ENCODE measurements at regions not wholly inside any gene's neighbourhood (a gene's known extent, or its start where the extent isn't known, plus 50 kb on each side); places are given as distances from the start of the nearest gene placed in this dataset.

GRCh38 chr12:92623386-92623785 lies 79.4 kb upstream of the PLEKHG7 start:
- TF ChIP-seq GATA2 (IDR thresholded peaks at IDR 0.05; ENCODE audit: low read depth, low read length) (no peak), GATA3 (IDR thresholded peaks at IDR 0.05; ENCODE audit: low read depth, low read length) (no peak)

GRCh38 chr12:92621833-92622232 lies 81.0 kb upstream of the PLEKHG7 start:
- TF ChIP-seq GATA2 (IDR thresholded peaks at IDR 0.05; ENCODE audit: low read depth, low read length) (no peak), GATA3 (IDR thresholded peaks at IDR 0.05; ENCODE audit: low read depth, low read length) (no peak)

GRCh38 chr12:92621312-92621711 lies 81.5 kb upstream of the PLEKHG7 start:
- TF ChIP-seq GATA3 (IDR thresholded peaks at IDR 0.05; ENCODE audit: low read depth, low read length) = no peak
- no peak for TF ChIP-seq GATA2 (IDR thresholded peaks at IDR 0.05; ENCODE audit: low read depth, low read length)

- TF ChIP-seq GATA3 (IDR thresholded peaks at IDR 0.05; ENCODE audit: low read depth, low read length) (no peak), GATA2 (IDR thresholded peaks at IDR 0.05; ENCODE audit: low read depth, low read length) (no peak)
Measured at GRCh38 chr12:92619730-92620684, 82.8 kb upstream of the PLEKHG7 start.

- TF ChIP-seq GATA2 (IDR thresholded peaks at IDR 0.05; ENCODE audit: low read depth, low read length) (no peak), GATA3 (IDR thresholded peaks at IDR 0.05; ENCODE audit: low read depth, low read length) (no peak)
Measured at GRCh38 chr12:92619026-92619425, 83.8 kb upstream of the PLEKHG7 start.

- no peak for TF ChIP-seq GATA2 (IDR thresholded peaks at IDR 0.05; ENCODE audit: low read depth, low read length)
- TF ChIP-seq GATA3 (IDR thresholded peaks at IDR 0.05; ENCODE audit: low read depth, low read length) = no peak
Measured at GRCh38 chr12:92615703-92616102, 87.1 kb upstream of the PLEKHG7 start.

- no peak for TF ChIP-seq GATA3 (IDR thresholded peaks at IDR 0.05; ENCODE audit: low read depth, low read length)
- no peak for TF ChIP-seq GATA2 (IDR thresholded peaks at IDR 0.05; ENCODE audit: low read depth, low read length)
Measured at GRCh38 chr12:92615086-92615485, 87.7 kb upstream of the PLEKHG7 start.

GRCh38 chr12:92614502-92614901 lies 88.3 kb upstream of the PLEKHG7 start:
- TF ChIP-seq GATA2 (IDR thresholded peaks at IDR 0.05; ENCODE audit: low read depth, low read length) = no peak
- no peak for TF ChIP-seq GATA3 (IDR thresholded peaks at IDR 0.05; ENCODE audit: low read depth, low read length)

GRCh38 chr12:92614001-92614400 lies 88.8 kb upstream of the PLEKHG7 start:
- TF ChIP-seq GATA2 (IDR thresholded peaks at IDR 0.05; ENCODE audit: low read depth, low read length) = no peak
- TF ChIP-seq GATA3 (IDR thresholded peaks at IDR 0.05; ENCODE audit: low read depth, low read length) = no peak

- no peak for TF ChIP-seq GATA3 (IDR thresholded peaks at IDR 0.05; ENCODE audit: low read depth, low read length)
- TF ChIP-seq GATA2 (IDR thresholded peaks at IDR 0.05; ENCODE audit: low read depth, low read length) = no peak
Measured at GRCh38 chr12:92612611-92613010, 90.2 kb upstream of the PLEKHG7 start.

GRCh38 chr12:92608151-92609091 lies 94.4 kb upstream of the PLEKHG7 start:
- TF ChIP-seq GATA3 (IDR thresholded peaks at IDR 0.05; ENCODE audit: low read depth, low read length) (no peak), GATA2 (IDR thresholded peaks at IDR 0.05; ENCODE audit: low read depth, low read length) (no peak)

- TF ChIP-seq GATA2 (IDR thresholded peaks at IDR 0.05; ENCODE audit: low read depth, low read length) (no peak), GATA3 (IDR thresholded peaks at IDR 0.05; ENCODE audit: low read depth, low read length) (no peak)
Measured at GRCh38 chr12:92606956-92607355, 95.8 kb upstream of the PLEKHG7 start.

- no peak for TF ChIP-seq GATA3 (IDR thresholded peaks at IDR 0.05; ENCODE audit: low read depth, low read length)
- no peak for TF ChIP-seq GATA2 (IDR thresholded peaks at IDR 0.05; ENCODE audit: low read depth, low read length)
Measured at GRCh38 chr12:92605621-92606170, 97.1 kb upstream of the PLEKHG7 start.

GRCh38 chr12:92604786-92605185 lies 98.0 kb upstream of the PLEKHG7 start:
- TF ChIP-seq GATA2 (IDR thresholded peaks at IDR 0.05; ENCODE audit: low read depth, low read length) (no peak), GATA3 (IDR thresholded peaks at IDR 0.05; ENCODE audit: low read depth, low read length) (no peak)
